ENCODE measurements at regions not wholly inside any gene's neighbourhood (a gene's known extent, or its start where the extent isn't known, plus 50 kb on each side); places are given as distances from the start of the nearest gene placed in this dataset.

DNA sequence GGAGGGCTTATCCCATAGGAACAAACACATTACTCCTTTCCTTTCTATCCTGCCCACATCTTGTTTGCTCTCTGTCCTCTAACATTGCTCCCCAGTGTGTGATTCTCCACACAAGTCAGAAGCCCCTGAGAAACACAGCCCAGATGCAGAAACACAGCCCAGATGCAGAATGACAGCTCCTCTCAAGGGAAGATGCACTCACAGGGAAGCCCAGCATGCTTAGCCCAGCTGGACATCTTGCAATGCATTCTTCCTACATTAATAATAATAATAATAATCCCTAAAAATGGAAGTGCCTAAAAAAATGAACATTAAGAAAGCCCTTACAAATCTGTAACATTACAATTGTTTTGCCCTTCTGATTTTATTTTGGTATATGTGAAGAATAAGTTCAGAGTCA lies 172.1 kb downstream of the CBLN2 start:
- DNase-seq (ENCODE audit: low read depth), result no peak
- TF ChIP-seq, protein P1, sequence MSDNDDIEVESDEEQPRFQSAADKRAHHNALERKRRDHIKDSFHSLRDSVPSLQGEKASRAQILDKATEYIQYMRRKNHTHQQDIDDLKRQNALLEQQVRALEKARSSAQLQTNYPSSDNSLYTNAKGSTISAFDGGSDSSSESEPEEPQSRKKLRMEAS (IDR thresholded peaks at IDR 0.05; ENCODE audit: low read depth, low read length), result no peak
- no peak for TF ChIP-seq POLR2A (IDR thresholded peaks at IDR 0.05; ENCODE audit: extremely low read depth, insufficient read length)
- TF ChIP-seq, protein P2, sequence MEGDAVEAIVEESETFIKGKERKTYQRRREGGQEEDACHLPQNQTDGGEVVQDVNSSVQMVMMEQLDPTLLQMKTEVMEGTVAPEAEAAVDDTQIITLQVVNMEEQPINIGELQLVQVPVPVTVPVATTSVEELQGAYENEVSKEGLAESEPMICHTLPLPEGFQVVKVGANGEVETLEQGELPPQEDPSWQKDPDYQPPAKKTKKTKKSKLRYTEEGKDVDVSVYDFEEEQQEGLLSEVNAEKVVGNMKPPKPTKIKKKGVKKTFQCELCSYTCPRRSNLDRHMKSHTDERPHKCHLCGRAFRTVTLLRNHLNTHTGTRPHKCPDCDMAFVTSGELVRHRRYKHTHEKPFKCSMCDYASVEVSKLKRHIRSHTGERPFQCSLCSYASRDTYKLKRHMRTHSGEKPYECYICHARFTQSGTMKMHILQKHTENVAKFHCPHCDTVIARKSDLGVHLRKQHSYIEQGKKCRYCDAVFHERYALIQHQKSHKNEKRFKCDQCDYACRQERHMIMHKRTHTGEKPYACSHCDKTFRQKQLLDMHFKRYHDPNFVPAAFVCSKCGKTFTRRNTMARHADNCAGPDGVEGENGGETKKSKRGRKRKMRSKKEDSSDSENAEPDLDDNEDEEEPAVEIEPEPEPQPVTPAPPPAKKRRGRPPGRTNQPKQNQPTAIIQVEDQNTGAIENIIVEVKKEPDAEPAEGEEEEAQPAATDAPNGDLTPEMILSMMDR (IDR thresholded peaks at IDR 0.05; ENCODE audit: low read depth, low read length), result no peak
- no peak for TF ChIP-seq MYC (IDR thresholded peaks at IDR 0.05; ENCODE audit: low read depth, low read length)
- no peak overlapping the region for H3K4me3 ChIP-seq (ENCODE audit: low read depth, low read length)

DNA sequence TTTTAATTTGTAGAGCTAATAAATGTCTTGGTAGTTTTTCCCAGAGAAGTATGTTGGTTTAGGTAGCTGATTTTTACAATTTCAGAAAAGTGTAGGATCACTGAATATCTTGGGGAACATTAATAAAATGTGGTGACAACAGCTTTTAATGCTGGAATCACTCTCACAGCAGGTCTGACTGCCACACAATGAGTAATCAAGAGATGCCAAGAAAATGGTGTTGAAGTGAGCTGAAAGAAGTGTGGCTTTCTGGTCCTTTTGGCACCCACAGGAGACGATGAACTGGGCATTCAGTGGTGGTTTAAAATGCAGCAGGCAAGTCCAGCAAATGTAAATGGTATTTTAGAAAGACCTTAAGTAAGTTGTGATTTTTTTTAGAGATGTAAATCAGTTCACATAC lies 175.8 kb downstream of the CBLN2 start:
- H3K4me3 ChIP-seq (ENCODE audit: low read depth, low read length), result no peak overlapping the region
- DNase-seq (ENCODE audit: low read depth), result no peak
- TF ChIP-seq MYC (IDR thresholded peaks at IDR 0.05; ENCODE audit: low read depth, low read length) (no peak), POLR2A (IDR thresholded peaks at IDR 0.05; ENCODE audit: extremely low read depth, insufficient read length) (no peak)
- TF ChIP-seq, protein P1 (IDR thresholded peaks at IDR 0.05; ENCODE audit: low read depth, low read length), result no peak
- TF ChIP-seq, protein P2 (IDR thresholded peaks at IDR 0.05; ENCODE audit: low read depth, low read length), result no peak

DNA sequence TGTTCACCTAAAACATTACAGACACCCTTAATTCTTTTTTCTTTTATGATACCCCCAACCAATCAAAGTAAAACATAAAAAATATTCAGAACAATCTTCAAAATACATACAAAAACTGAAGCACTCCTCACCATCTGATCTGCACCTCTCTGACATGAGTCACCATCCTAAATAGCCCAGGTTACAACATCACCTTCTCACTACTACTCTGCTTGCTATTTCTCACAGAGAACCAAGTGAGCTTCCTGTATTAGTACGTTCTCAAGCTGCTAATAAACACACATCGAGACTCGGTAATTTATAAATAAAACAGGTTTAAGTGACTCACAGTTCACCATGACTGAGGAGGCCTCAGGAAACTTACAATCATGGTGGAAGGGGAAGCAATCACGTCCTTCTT lies 183.5 kb downstream of the CBLN2 start:
- no peak for DNase-seq (ENCODE audit: low read depth)
- TF ChIP-seq, protein P1 (IDR thresholded peaks at IDR 0.05; ENCODE audit: low read depth, low read length), result no peak
- TF ChIP-seq, protein P2 (IDR thresholded peaks at IDR 0.05; ENCODE audit: low read depth, low read length), result no peak
- no peak for TF ChIP-seq POLR2A (IDR thresholded peaks at IDR 0.05; ENCODE audit: extremely low read depth, insufficient read length)
- TF ChIP-seq MYC (IDR thresholded peaks at IDR 0.05; ENCODE audit: low read depth, low read length), result no peak
- H3K4me3 ChIP-seq (ENCODE audit: low read depth, low read length), result no peak overlapping the region

DNA sequence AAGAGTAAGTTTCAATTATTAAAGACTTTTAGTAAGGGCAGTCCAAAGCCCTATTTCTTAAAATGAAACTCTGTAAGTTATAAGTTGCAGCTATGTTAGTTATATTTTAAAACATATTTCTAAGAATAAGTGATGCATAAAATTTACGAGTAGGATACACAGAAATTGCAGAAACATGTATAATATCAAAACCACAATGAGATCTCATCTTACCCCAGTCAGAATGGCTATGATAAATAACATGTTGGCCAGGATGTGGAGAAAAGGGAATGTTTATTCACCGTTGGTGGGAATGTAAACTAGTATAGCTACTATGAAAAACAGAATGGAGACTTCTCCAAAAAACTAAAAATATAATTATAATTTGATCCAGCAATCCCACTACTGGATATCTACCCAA lies 201.2 kb downstream of the CBLN2 start:
- no peak for DNase-seq (ENCODE audit: low read depth)
- no peak overlapping the region for H3K4me3 ChIP-seq (ENCODE audit: low read depth, low read length)
- TF ChIP-seq MYC (IDR thresholded peaks at IDR 0.05; ENCODE audit: low read depth, low read length) (no peak), POLR2A (IDR thresholded peaks at IDR 0.05; ENCODE audit: extremely low read depth, insufficient read length) (no peak)
- TF ChIP-seq, protein P2 (IDR thresholded peaks at IDR 0.05; ENCODE audit: low read depth, low read length), result no peak
- TF ChIP-seq, protein P1 (IDR thresholded peaks at IDR 0.05; ENCODE audit: low read depth, low read length), result no peak

DNA sequence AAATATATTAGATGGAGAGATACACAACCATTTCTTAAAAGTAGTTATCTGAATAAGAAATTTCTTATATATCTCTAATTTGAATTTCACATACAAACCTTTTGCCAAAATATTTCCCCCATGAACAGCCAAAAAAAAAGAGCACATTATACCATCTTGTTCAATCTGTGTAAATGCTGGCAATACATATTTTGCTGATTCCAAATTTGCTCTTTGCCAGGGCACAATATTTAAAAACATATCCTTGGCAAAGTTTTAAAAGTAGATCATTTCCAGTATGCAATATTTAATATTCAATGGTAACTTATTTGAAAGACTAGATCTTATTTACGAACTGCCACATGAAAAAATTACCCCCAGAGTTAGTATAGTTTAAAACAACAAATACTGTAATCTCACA lies 204.2 kb downstream of the CBLN2 start:
- TF ChIP-seq POLR2A (IDR thresholded peaks at IDR 0.05; ENCODE audit: extremely low read depth, insufficient read length), result no peak
- TF ChIP-seq, protein P1 (IDR thresholded peaks at IDR 0.05; ENCODE audit: low read depth, low read length), result no peak
- TF ChIP-seq, protein P2 (IDR thresholded peaks at IDR 0.05; ENCODE audit: low read depth, low read length), result no peak
- no peak for TF ChIP-seq MYC (IDR thresholded peaks at IDR 0.05; ENCODE audit: low read depth, low read length)
- no peak for DNase-seq (ENCODE audit: low read depth)
- no peak overlapping the region for H3K4me3 ChIP-seq (ENCODE audit: low read depth, low read length)

DNA sequence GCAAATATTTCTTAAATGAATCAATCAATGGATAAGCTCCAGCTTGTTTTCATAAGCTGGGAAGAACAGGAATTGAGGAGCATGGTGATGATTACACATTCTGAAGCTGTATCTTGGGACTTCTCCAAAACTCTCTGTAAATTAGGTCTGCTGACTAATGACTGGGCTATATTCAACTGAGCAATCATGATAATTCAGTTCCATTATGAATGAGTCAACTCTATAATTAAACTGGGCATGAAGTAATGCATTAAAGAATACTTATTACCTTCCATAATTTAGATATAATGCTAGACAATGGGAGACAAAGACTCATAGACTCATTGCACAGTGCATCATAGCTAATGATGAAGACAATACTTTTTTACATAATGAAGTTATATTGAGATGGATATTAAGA lies 207.4 kb downstream of the CBLN2 start:
- no peak for DNase-seq (ENCODE audit: low read depth)
- TF ChIP-seq, protein P2 (IDR thresholded peaks at IDR 0.05; ENCODE audit: low read depth, low read length), result no peak
- no peak for TF ChIP-seq POLR2A (IDR thresholded peaks at IDR 0.05; ENCODE audit: extremely low read depth, insufficient read length)
- TF ChIP-seq MYC (IDR thresholded peaks at IDR 0.05; ENCODE audit: low read depth, low read length), result no peak
- TF ChIP-seq, protein P1 (IDR thresholded peaks at IDR 0.05; ENCODE audit: low read depth, low read length), result no peak
- no peak overlapping the region for H3K4me3 ChIP-seq (ENCODE audit: low read depth, low read length)

Data from NB4 (cell line).